ENCODE measurements at regions not wholly inside any gene's neighbourhood (a gene's known extent, or its start where the extent isn't known, plus 50 kb on each side); places are given as distances from the start of the nearest gene placed in this dataset.
"Not testable (repeated sequence)": the region's sequence is repeated elsewhere in the genome, so short reads cannot be mapped to it uniquely, and the experiment has no call there.

- DNase-seq = no peak
- intact Hi-C loops (cut with DNase I) = no loop called here
- TF ChIP-seq POLR2A (IDR thresholded peaks at IDR 0.05) (no peak), CTCF (IDR thresholded peaks at IDR 0.05) (no peak)
- H3K27me3 ChIP-seq = no peaks in the 10 kb centered on the region
- H3K36me3 ChIP-seq = no peaks in the 10 kb centered on the region
- no peaks in the 10 kb centered on the region for H3K4me1 ChIP-seq
- H3K9me3 ChIP-seq = no peaks in the 10 kb centered on the region
- no peak overlapping the region for H3K4me3 ChIP-seq
- no peak overlapping the region for H3K27ac ChIP-seq
These were observed 599.4 kb upstream of the ANKRD30A start for GRCh38 chr10:36526033-36526432.

- H3K4me3 ChIP-seq; H3K27ac ChIP-seq; H3K27me3 ChIP-seq; H3K4me1 ChIP-seq; intact Hi-C loops (cut with DNase I); H3K9me3 ChIP-seq; DNase-seq; H3K36me3 ChIP-seq: not testable (repeated sequence)
- WGBS, 2 donors = 60 to 89% methylated on average over 1 to 16 of the region's 21 CpGs
These were observed 601.3 kb upstream of the ANKRD30A start for GRCh38 chr10:36524126-36524525.

GRCh38 chr10:36519909-36520308 lies 605.5 kb upstream of the ANKRD30A start:
- WGBS, 2 donors = 38 to 52% methylated on average over 1 of the region's 1 CpG
- intact Hi-C loops (cut with DNase I) = no loop called here
- Histone ChIP-seq H3K27ac (no peak overlapping the region), H3K27me3 (no peaks in the 10 kb centered on the region), H3K4me3 (no peak overlapping the region), H3K4me1 (no peaks in the 10 kb centered on the region), H3K9me3 (peaks cover 0 to 6% (median 0%) of the 10 kb centered on the region in 3 donors), H3K36me3 (no peaks in the 10 kb centered on the region)
- no peak for TF ChIP-seq CTCF (IDR thresholded peaks at IDR 0.05)
- no peak for TF ChIP-seq POLR2A (IDR thresholded peaks at IDR 0.05)
- no peak for DNase-seq

- intact Hi-C loops (cut with DNase I) = no loop called here
- no peak for DNase-seq
- Histone ChIP-seq H3K4me3 (no peak overlapping the region), H3K36me3 (no peaks in the 10 kb centered on the region), H3K27ac (no peak overlapping the region), H3K4me1 (no peaks in the 10 kb centered on the region), H3K9me3 (peaks cover 0 to 6% (median 0%) of the 10 kb centered on the region in 3 donors), H3K27me3 (no peaks in the 10 kb centered on the region)
- TF ChIP-seq POLR2A (IDR thresholded peaks at IDR 0.05) (no peak), CTCF (IDR thresholded peaks at IDR 0.05) (no peak)
These were observed 609.1 kb upstream of the ANKRD30A start for GRCh38 chr10:36516281-36516680.

- peaks cover 0 to 6% (median 0%) of the 10 kb centered on the region in 3 donors for H3K9me3 ChIP-seq
- no peak for DNase-seq
- WGBS, 2 donors = 38 to 40% methylated on average over 2 of the region's 2 CpGs
- H3K4me3 ChIP-seq = no peak overlapping the region
- no peaks in the 10 kb centered on the region for H3K36me3 ChIP-seq
- intact Hi-C loops (cut with DNase I) = no loop called here
- no peaks in the 10 kb centered on the region for H3K4me1 ChIP-seq
- no peaks in the 10 kb centered on the region for H3K27me3 ChIP-seq
- TF ChIP-seq POLR2A (IDR thresholded peaks at IDR 0.05) = no peak
- TF ChIP-seq CTCF (IDR thresholded peaks at IDR 0.05) = no peak
- no peak overlapping the region for H3K27ac ChIP-seq
These were observed 610.1 kb upstream of the ANKRD30A start for GRCh38 chr10:36515319-36515718.

GRCh38 chr10:36507715-36508114 lies 617.7 kb upstream of the ANKRD30A start:
- no peak for DNase-seq
- intact Hi-C loops (cut with DNase I) = no loop called here
- Histone ChIP-seq H3K27me3 (no peaks in the 10 kb centered on the region), H3K27ac (no peak overlapping the region), H3K9me3 (no peaks in the 10 kb centered on the region), H3K36me3 (no peaks in the 10 kb centered on the region), H3K4me1 (no peaks in the 10 kb centered on the region), H3K4me3 (no peak overlapping the region)
- WGBS, 2 donors = 69 to 71% methylated on average over 3 of the region's 3 CpGs
- TF ChIP-seq POLR2A (IDR thresholded peaks at IDR 0.05) (no peak), CTCF (IDR thresholded peaks at IDR 0.05) (no peak)
